K562 (cell line): ENCODE measurements at regions not wholly inside any gene's neighbourhood (a gene's known extent, or its start where the extent isn't known, plus 50 kb on each side); places are given as distances from the start of the nearest gene placed in this dataset.

Source experiments
- CHD2 ChIP-seq: IDR thresholded peaks from 2 replicates; pipeline ENCODE4 v1.6.1; 2011; ENCODE audit warnings: low read depth, low read length
- FOSL1 ChIP-seq: fragments of 200-800 bp; sonication (Bioruptor generic); conservative IDR thresholded peaks from 2 replicates; pipeline ENCODE4 v1.6.1; 2016; ENCODE audit warnings: missing genetic modification characterization, missing compliant biosample characterization
- ILK ChIP-seq: fragments of 450-650 bp; IDR thresholded peaks from 2 replicates; pipeline ENCODE4 v1.6.1; 2016; ENCODE audit warnings: missing genetic modification characterization, low read depth, mild to moderate bottlenecking, missing compliant biosample characterization, moderate library complexity, borderline replicate concordance
- KAT7 ChIP-seq: sonication (generic); formaldehyde crosslinking; IDR thresholded peaks from 2 replicates; pipeline ENCODE4 v1.8.0; 2022; ENCODE audit warnings: missing genetic modification reagents, mild to moderate bottlenecking, borderline replicate concordance
- MAFK ChIP-seq: IDR thresholded peaks from 2 replicates; pipeline ENCODE4 v1.6.1; 2011; ENCODE audit warnings: low read length, improper control_type of control experiment
- SREBF1 ChIP-seq: fragments of 150-350 bp; IDR thresholded peaks from 2 replicates; pipeline ENCODE4 v1.6.1; 2014; ENCODE audit warnings: antibody characterized with exemption, low read depth, low read length, borderline replicate concordance
- TFAM ChIP-seq: fragments of 250-450 bp; sonication (Bioruptor Pico); conservative IDR thresholded peaks from 2 replicates; pipeline ENCODE4 v1.5.0; 2021; ENCODE audit warnings: mild to moderate bottlenecking, moderate library complexity
- WHSC1 ChIP-seq: IDR thresholded peaks from one replicate; pipeline ENCODE4 v1.6.1; 2012; ENCODE audit warnings: low read length, control low read depth, inconsistent platforms
- ZC3H8 ChIP-seq: fragments of 450-650 bp; IDR thresholded peaks from 2 replicates; pipeline ENCODE4 v1.6.1; 2017
- ZNF143 ChIP-seq: sonication (generic); formaldehyde crosslinking; IDR thresholded peaks from 2 replicates; pipeline ENCODE4 v1.9.0; 2022; ENCODE audit warnings: mild to moderate bottlenecking, missing genetic modification reagents
- ZNF609 ChIP-seq: sonication (generic); formaldehyde crosslinking; IDR thresholded peaks from 2 replicates; pipeline ENCODE4 v1.8.1; 2023; ENCODE audit warnings: missing genetic modification reagents, mild to moderate bottlenecking, borderline replicate concordance
- ZSCAN32 ChIP-seq: fragments of 450-650 bp; formaldehyde crosslinking; IDR thresholded peaks from 2 replicates; pipeline ENCODE4 v1.4.0; 2020; ENCODE audit warnings: mild to moderate bottlenecking, moderate library complexity

- no peak for TF ChIP-seq SREBF1
- TF ChIP-seq ZC3H8, result no peak
- TF ChIP-seq ZNF609 (CRISPR knock-in tag), result no peak
- no peak for TF ChIP-seq MAFK
- TF ChIP-seq CHD2, result no peak
- no peak for TF ChIP-seq ZNF143
- TF ChIP-seq KAT7 (CRISPR knock-in tag), result no peak
- TF ChIP-seq TFAM (CRISPR knock-in tag), result no peak
- TF ChIP-seq ZSCAN32 (CRISPR knock-in tag), result no peak
- no peak for TF ChIP-seq WHSC1
- no peak for TF ChIP-seq ILK (tag)
- TF ChIP-seq FOSL1, result no peak
Observed at GRCh38 chr6:51342393-51342792, 523.7 kb downstream of the TFAP2B start (continued).
